C4-2B (cell line): ENCODE measurements at regions not wholly inside any gene's neighbourhood (a gene's known extent, or its start where the extent isn't known, plus 50 kb on each side); places are given as distances from the start of the nearest gene placed in this dataset.

Experiments
- H3K27ac ChIP-seq: fragments of 450-650 bp; 2 replicates; pipeline ENCODE4 v1.5.1; 2017
- CTCF ChIP-seq: fragments of 450-650 bp; conservative IDR thresholded peaks from 2 replicates; pipeline ENCODE4 v1.5.1; 2017; ENCODE audit warnings: mild to moderate bottlenecking
- ZFX ChIP-seq: fragments of 450-650 bp; IDR thresholded peaks from 2 replicates; pipeline ENCODE4 v1.6.1; 2017

GRCh38 chr22:47814474-47814873 is 1052.0 kb downstream of the TBC1D22A start:
- TF ChIP-seq CTCF (no peak), ZFX (no peak)

GRCh38 chr22:47813661-47814060 is 1051.2 kb downstream of the TBC1D22A start:
- TF ChIP-seq ZFX, result no peak
- H3K27ac ChIP-seq, result no peak overlapping the region

More at GRCh38 chr22:47814474-47814873, 1052.0 kb downstream of the TBC1D22A start:
- H3K27ac ChIP-seq, result no peak overlapping the region

GRCh38 chr22:47811971-47812370 is 1049.5 kb downstream of the TBC1D22A start:
- TF ChIP-seq CTCF (no peak), ZFX (no peak)
- H3K27ac ChIP-seq, result no peak overlapping the region

GRCh38 chr22:47810505-47811500 is 1048.4 kb downstream of the TBC1D22A start:
- H3K27ac ChIP-seq, result no peak overlapping the region
- TF ChIP-seq CTCF (no peak), ZFX (no peak)

- TF ChIP-seq CTCF (no peak), ZFX (no peak)
- no peak overlapping the region for H3K27ac ChIP-seq
Measured at GRCh38 chr22:47808886-47809620, 1046.6 kb downstream of the TBC1D22A start.

- no peak overlapping the region for H3K27ac ChIP-seq
- TF ChIP-seq ZFX (no peak), CTCF (no peak)
Measured at GRCh38 chr22:47808236-47808635, 1045.8 kb downstream of the TBC1D22A start.

GRCh38 chr22:47807506-47807905 is 1045.1 kb downstream of the TBC1D22A start:
- H3K27ac ChIP-seq, result no peak overlapping the region
- TF ChIP-seq ZFX, result no peak
- TF ChIP-seq CTCF, result no peak
